ENCODE measurements at regions not wholly inside any gene's neighbourhood (a gene's known extent, or its start where the extent isn't known, plus 50 kb on each side); places are given as distances from the start of the nearest gene placed in this dataset.

DNA sequence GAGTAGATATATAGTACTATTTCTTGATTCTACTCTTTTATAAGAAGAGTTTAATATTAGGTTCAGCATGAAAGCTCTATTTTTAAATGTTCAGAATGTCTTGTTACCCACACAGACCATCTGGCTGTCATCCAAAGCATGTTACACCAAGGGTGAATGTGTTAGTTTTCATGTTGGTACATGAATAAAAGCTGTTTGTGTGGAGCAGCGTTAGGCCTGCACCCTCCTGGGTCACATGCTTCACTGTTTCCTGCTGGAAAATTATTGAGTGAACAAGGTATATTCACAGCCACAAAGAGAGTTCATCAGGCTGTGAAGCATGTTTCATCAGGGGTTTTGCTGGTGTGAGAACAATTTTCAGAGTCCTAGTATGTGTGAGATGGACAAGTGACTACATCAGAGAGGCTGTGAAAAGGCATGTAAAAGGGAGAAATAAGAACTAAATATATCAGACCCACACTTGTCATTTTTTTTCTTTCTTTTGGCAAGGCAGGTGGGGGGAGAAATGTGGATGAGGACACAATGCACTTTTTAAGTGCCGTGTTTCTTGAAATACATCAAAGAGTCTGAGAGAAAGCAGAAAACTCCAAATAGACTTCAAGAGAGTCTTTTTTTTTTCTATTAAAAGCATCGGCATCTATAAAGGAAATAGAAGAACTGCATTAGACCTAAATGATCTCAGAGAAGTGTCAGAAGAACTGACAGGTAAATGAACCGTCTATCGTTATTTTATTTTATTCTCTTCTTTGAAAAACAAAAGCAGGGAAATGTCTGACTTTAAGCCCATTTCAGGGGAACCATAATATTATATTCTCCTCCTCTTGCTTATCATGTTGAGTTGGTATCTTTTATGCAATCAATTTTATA, 2429.7 kb downstream of the PCDH7 start:
- TF ChIP-seq GATA2 (IDR thresholded peaks at IDR 0.05; ENCODE audit: low read depth, low read length) (no peak), GATA3 (IDR thresholded peaks at IDR 0.05; ENCODE audit: low read depth, low read length) (no peak)

GRCh38 chr4:33150525-33150910, 2430.3 kb downstream of the PCDH7 start:
- TF ChIP-seq GATA3 (IDR thresholded peaks at IDR 0.05; ENCODE audit: low read depth, low read length) (no peak), GATA2 (IDR thresholded peaks at IDR 0.05; ENCODE audit: low read depth, low read length) (no peak)

DNA sequence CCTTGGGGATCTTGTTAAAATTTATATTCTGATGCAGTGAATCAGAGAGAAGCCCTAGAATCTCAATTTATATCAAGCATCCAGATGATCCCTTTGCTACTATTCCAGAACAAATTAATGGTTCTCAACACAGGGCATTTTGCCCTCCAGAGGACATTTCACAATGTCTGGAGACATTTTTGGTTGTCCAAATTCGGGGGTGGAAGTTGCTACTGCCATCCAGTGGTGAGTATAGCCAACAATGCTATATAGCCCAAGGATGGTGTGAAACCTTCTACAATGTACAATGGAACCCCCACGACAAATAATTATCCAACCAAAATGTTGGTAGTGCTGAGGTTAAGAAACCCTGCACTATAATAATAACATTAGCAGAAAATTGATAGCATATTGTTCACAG, 2440.0 kb downstream of the PCDH7 start:
- no peak for TF ChIP-seq GATA3 (IDR thresholded peaks at IDR 0.05; ENCODE audit: low read depth, low read length)
- TF ChIP-seq GATA2 (IDR thresholded peaks at IDR 0.05; ENCODE audit: low read depth, low read length), result no peak

DNA sequence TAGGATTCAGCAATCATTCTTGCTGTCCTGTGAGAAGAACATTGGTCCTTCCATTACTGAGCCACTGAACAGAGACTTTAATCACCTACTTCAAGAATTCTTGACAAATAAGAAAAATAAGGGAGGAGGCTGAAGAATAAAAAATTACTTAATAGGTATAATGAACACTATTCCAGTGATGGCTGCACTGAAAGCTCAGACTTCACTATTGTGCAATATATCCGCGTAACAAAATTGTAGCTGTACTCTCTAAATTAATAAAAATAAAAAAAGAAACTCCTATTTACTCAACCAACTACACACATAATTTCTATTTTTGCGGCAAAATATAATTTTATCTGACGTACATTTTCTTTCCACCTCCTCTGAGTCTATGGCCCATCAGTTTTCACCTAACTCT, 2441.0 kb downstream of the PCDH7 start:
- no peak for TF ChIP-seq GATA3 (IDR thresholded peaks at IDR 0.05; ENCODE audit: low read depth, low read length)
- no peak for TF ChIP-seq GATA2 (IDR thresholded peaks at IDR 0.05; ENCODE audit: low read depth, low read length)

- TF ChIP-seq GATA3 (IDR thresholded peaks at IDR 0.05; ENCODE audit: low read depth, low read length), result no peak
- no peak for TF ChIP-seq GATA2 (IDR thresholded peaks at IDR 0.05; ENCODE audit: low read depth, low read length)
Measured at GRCh38 chr4:33162122-33162521, 2442.0 kb downstream of the PCDH7 start.

- TF ChIP-seq GATA2 (IDR thresholded peaks at IDR 0.05; ENCODE audit: low read depth, low read length) (no peak), GATA3 (IDR thresholded peaks at IDR 0.05; ENCODE audit: low read depth, low read length) (no peak)
Measured at GRCh38 chr4:33171873-33172525, 2451.8 kb downstream of the PCDH7 start.

GRCh38 chr4:33176566-33176965, 2456.4 kb downstream of the PCDH7 start:
- TF ChIP-seq GATA3 (IDR thresholded peaks at IDR 0.05; ENCODE audit: low read depth, low read length) (no peak), GATA2 (IDR thresholded peaks at IDR 0.05; ENCODE audit: low read depth, low read length) (no peak)

GRCh38 chr4:33184657-33185290, 2464.6 kb downstream of the PCDH7 start:
- no peak for TF ChIP-seq GATA3 (IDR thresholded peaks at IDR 0.05; ENCODE audit: low read depth, low read length)
- no peak for TF ChIP-seq GATA2 (IDR thresholded peaks at IDR 0.05; ENCODE audit: low read depth, low read length)

DNA sequence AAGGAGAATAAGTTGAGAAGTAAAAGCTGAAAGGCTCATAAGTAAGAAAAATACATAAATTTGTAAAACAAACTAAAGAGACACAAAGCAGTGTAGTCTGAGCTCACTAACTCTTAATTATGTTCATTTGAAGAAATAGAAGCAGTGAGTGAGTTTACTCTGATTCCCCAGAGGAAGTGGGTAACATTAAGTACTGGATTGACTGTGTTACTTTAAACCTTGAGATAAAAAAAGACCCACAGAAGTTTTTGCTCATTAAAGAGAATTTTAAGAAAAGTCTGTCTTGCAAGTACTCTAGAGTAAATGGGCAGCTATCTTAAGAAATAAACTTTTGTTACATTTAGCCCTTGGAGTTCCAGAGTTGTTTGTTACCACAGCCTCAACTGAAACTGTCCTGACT, 2466.9 kb downstream of the PCDH7 start:
- no peak for TF ChIP-seq GATA3 (IDR thresholded peaks at IDR 0.05; ENCODE audit: low read depth, low read length)

DNA sequence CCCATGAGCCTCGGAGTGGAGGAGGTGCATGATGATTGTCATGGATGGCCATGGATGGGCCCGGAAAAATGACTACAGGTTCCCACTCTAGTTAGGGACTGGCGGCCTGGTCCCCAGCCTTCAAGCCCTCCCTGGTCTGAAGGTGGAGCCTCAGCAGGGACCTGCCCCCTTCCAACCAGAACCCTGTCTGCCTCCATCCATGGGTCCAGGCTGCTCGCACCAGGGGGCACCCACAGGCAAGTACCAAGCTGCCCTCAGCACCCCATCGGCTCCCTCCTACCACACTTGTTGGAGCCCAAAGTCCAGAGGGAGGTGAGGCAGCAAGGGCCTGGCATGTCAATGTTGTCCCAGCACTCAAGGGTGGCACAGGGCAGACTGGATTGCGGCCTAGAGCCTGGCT, 2468.6 kb downstream of the PCDH7 start:
- TF ChIP-seq GATA2 (IDR thresholded peaks at IDR 0.05; ENCODE audit: low read depth, low read length) (no peak), GATA3 (IDR thresholded peaks at IDR 0.05; ENCODE audit: low read depth, low read length) (no peak)

GRCh38 chr4:33189169-33189568, 2469.0 kb downstream of the PCDH7 start:
- TF ChIP-seq GATA3 (IDR thresholded peaks at IDR 0.05; ENCODE audit: low read depth, low read length) (no peak), GATA2 (IDR thresholded peaks at IDR 0.05; ENCODE audit: low read depth, low read length) (no peak)

- no peak for TF ChIP-seq GATA2 (IDR thresholded peaks at IDR 0.05; ENCODE audit: low read depth, low read length)
- no peak for TF ChIP-seq GATA3 (IDR thresholded peaks at IDR 0.05; ENCODE audit: low read depth, low read length)
Measured at GRCh38 chr4:33193109-33193508, 2472.9 kb downstream of the PCDH7 start.

GRCh38 chr4:33200377-33200776, 2480.2 kb downstream of the PCDH7 start:
- TF ChIP-seq GATA2 (IDR thresholded peaks at IDR 0.05; ENCODE audit: low read depth, low read length) (no peak), GATA3 (IDR thresholded peaks at IDR 0.05; ENCODE audit: low read depth, low read length) (no peak)

DNA sequence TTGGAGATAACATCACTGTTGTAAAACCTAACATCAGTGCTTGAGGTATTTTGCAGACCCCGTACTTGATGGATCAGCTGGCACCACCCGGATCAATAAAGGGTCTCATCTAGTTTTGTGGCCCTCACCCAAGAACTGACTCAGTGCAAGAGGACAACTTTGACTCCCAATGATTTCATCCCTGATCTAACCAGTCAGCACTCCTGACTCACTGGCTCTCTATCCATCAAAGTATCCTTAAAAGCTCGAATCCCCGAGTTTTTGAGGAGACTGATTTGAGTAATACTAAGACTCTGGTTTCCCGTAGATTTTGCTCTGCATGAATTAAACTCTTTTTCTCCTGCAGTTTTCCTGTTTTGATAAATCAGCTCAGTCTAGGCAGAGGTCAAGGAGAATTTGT, 2498.1 kb downstream of the PCDH7 start:
- TF ChIP-seq GATA2 (IDR thresholded peaks at IDR 0.05; ENCODE audit: low read depth, low read length) (no peak), GATA3 (IDR thresholded peaks at IDR 0.05; ENCODE audit: low read depth, low read length) (no peak)

DNA sequence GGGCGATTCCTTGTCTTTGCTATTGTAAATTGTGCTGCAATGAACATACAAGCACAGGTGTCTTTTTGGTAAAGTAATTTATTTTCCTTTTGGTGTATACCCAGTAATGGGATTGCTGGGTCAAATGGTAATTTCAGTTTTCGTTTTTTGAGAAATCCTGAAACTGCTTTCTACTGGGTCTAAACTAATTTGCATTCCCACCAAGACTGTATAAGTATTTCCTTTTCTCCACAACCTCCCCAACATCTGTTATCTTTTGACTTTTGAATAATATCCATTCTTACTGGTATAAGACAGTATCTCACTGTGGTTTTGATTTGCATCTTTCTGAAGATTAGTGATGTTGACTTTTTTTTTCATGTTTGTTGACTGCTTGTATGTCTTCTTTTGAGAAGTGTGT, 2506.0 kb downstream of the PCDH7 start:
- TF ChIP-seq GATA3 (IDR thresholded peaks at IDR 0.05; ENCODE audit: low read depth, low read length) (no peak), GATA2 (IDR thresholded peaks at IDR 0.05; ENCODE audit: low read depth, low read length) (no peak)

Data from SH-SY5Y (cell line).